ENCODE measurements at regions not wholly inside any gene's neighbourhood (a gene's known extent, or its start where the extent isn't known, plus 50 kb on each side); places are given as distances from the start of the nearest gene placed in this dataset.

GRCh38 chr6:2562721-2563451 is 187.8 kb downstream of the MYLK4 start:
- DNase-seq = no peak

GRCh38 chr6:2560917-2561698 is 189.6 kb downstream of the MYLK4 start:
- no peak for DNase-seq

GRCh38 chr6:2560140-2560818 is 190.4 kb downstream of the MYLK4 start:
- DNase-seq = no peak

GRCh38 chr6:2558861-2559801 is 191.6 kb downstream of the MYLK4 start:
- DNase-seq = no peak

- no peak for DNase-seq
Observed at GRCh38 chr6:2558098-2558680, 192.5 kb downstream of the MYLK4 start.

- DNase-seq = no peak
Observed at GRCh38 chr6:2557181-2557720, 193.5 kb downstream of the MYLK4 start.

- DNase-seq = no peak
Observed at GRCh38 chr6:2556761-2557160, 194.0 kb downstream of the MYLK4 start.

GRCh38 chr6:2554651-2555260 is 196.0 kb downstream of the MYLK4 start:
- DNase-seq = no peak

- no peak for DNase-seq
Observed at GRCh38 chr6:2552526-2553154, 198.1 kb downstream of the MYLK4 start.

- DNase-seq = no peak
Observed at GRCh38 chr6:2551705-2552104, 199.0 kb downstream of the MYLK4 start.

- DNase-seq = no peak
Observed at GRCh38 chr6:2550247-2550646, 200.5 kb downstream of the MYLK4 start.

- DNase-seq = no peak
Observed at GRCh38 chr6:2549834-2550233, 200.9 kb downstream of the MYLK4 start.

GRCh38 chr6:2547355-2547754 is 203.4 kb downstream of the MYLK4 start:
- no peak for DNase-seq

- DNase-seq = no peak
Observed at GRCh38 chr6:2546901-2547300, 203.8 kb downstream of the MYLK4 start.

- DNase-seq = no peak
Observed at GRCh38 chr6:2545383-2546038, 205.2 kb downstream of the MYLK4 start.

- no peak for DNase-seq
Observed at GRCh38 chr6:2543321-2543720, 207.4 kb downstream of the MYLK4 start.

- DNase-seq = no peak
Observed at GRCh38 chr6:2542858-2543218, 207.9 kb downstream of the MYLK4 start.

- DNase-seq = no peak
Observed at GRCh38 chr6:2542101-2542857, 208.4 kb downstream of the MYLK4 start.

- DNase-seq = no peak
Observed at GRCh38 chr6:2536451-2536850, 214.3 kb downstream of the MYLK4 start.

GRCh38 chr6:2535506-2535905 is 215.2 kb downstream of the MYLK4 start:
- DNase-seq = no peak

Measured in stimulated activated CD4-positive, alpha-beta T cell treated with anti-CD3 and anti-CD28 coated beads, Interleukin-12 subunit alpha, Interleukin-12 subunit beta, amount 100 ng/mL, for 4 hours (primary cell).